B cell (primary cell): ENCODE measurements at regions not wholly inside any gene's neighbourhood (a gene's known extent, or its start where the extent isn't known, plus 50 kb on each side); places are given as distances from the start of the nearest gene placed in this dataset.

ENCODE experiments used
- EZH2 ChIP-seq: IDR thresholded peaks from 2 replicates; pipeline ENCODE4 v1.6.1; 2012; ENCODE audit warnings: borderline replicate concordance, low read depth, mild to moderate bottlenecking, moderate library complexity, low read length; ENCODE audit not compliant: insufficient read depth, poor library complexity, severe bottlenecking
- TF ChIP-seq, protein P1 (sequence below): fragments of 200-600 bp; IDR thresholded peaks from one replicate; pipeline ENCODE4 v1.8.0; 2022; ENCODE audit warnings: antibody characterized with exemption, mild to moderate bottlenecking

- TF ChIP-seq, protein P1, sequence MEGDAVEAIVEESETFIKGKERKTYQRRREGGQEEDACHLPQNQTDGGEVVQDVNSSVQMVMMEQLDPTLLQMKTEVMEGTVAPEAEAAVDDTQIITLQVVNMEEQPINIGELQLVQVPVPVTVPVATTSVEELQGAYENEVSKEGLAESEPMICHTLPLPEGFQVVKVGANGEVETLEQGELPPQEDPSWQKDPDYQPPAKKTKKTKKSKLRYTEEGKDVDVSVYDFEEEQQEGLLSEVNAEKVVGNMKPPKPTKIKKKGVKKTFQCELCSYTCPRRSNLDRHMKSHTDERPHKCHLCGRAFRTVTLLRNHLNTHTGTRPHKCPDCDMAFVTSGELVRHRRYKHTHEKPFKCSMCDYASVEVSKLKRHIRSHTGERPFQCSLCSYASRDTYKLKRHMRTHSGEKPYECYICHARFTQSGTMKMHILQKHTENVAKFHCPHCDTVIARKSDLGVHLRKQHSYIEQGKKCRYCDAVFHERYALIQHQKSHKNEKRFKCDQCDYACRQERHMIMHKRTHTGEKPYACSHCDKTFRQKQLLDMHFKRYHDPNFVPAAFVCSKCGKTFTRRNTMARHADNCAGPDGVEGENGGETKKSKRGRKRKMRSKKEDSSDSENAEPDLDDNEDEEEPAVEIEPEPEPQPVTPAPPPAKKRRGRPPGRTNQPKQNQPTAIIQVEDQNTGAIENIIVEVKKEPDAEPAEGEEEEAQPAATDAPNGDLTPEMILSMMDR = no peak
- no peak for TF ChIP-seq EZH2
Measured at GRCh38 chr9:106691627-106692026, 171.3 kb upstream of the ZNF462 start.
